OCI-LY7 (cell line): ENCODE measurements at regions not wholly inside any gene's neighbourhood (a gene's known extent, or its start where the extent isn't known, plus 50 kb on each side); places are given as distances from the start of the nearest gene placed in this dataset.

Experiments
- BruUV-seq: library from RNA; stranded (reverse); fragments of 400-500 nt; replicated peaks from 2 replicates; lab custom pipeline; 2021; lab: Mats Ljungman, UMichigan
- CTCF ChIA-PET: fragments of 300-600 bp; sonication (Branson Sonifier 250); formaldehyde crosslinking; loops from one replicate; lab custom pipeline; 2022; ENCODE audit warnings: antibody characterized with exemption; ENCODE audit not compliant: unreplicated experiment; lab: Charles Lee
- POLR2A ChIA-PET: fragments of 300-600 bp; sonication (Branson Sonifier 250); formaldehyde crosslinking; loops from one replicate; lab custom pipeline; 2022; ENCODE audit warnings: antibody characterized with exemption; lab: Charles Lee
- DNase-seq: peaks from one replicate; pipeline ENCODE4 v3.0.0-alpha.2; 2015; ENCODE audit warnings: low spot score
- H2AFZ ChIP-seq: fragments of 200-600 bp; sonication (generic), shearing (Covaris generic); 2 replicates; pipeline ENCODE4 v1.6.1; 2014; ENCODE audit warnings: mild to moderate bottlenecking, antibody characterized with exemption, low read length, moderate library complexity
- H3K27ac ChIP-seq: fragments of 200-600 bp; sonication (generic); 2 replicates; pipeline ENCODE4 v1.5.1; 2014; ENCODE audit warnings: mixed run types, low read depth, mild to moderate bottlenecking, moderate library complexity, low read length, inconsistent platforms; ENCODE audit not compliant: poor library complexity, severe bottlenecking
- H3K36me3 ChIP-seq: fragments of 200-600 bp; sonication (generic); 2 replicates; pipeline ENCODE4 v1.6.1; 2014; ENCODE audit warnings: mild to moderate bottlenecking, antibody characterized with exemption, low read length, moderate library complexity, mixed read lengths; ENCODE audit not compliant: insufficient read depth
- H3K4me1 ChIP-seq: fragments of 200-600 bp; sonication (generic); 2 replicates; pipeline ENCODE4 v1.5.1; 2014; ENCODE audit warnings: mild to moderate bottlenecking, low read length; ENCODE audit not compliant: insufficient read depth, poor library complexity, severe bottlenecking
- H3K4me2 ChIP-seq: fragments of 200-600 bp; sonication (generic); 2 replicates; pipeline ENCODE4 v1.6.1; 2014; ENCODE audit warnings: mild to moderate bottlenecking, low read length
- H3K4me3 ChIP-seq: fragments of 200-600 bp; sonication (generic); 2 replicates; pipeline ENCODE4 v1.5.1; 2014; ENCODE audit warnings: mild to moderate bottlenecking, low read depth, low read length; ENCODE audit not compliant: poor library complexity, severe bottlenecking
- H3K79me2 ChIP-seq: fragments of 200-600 bp; sonication (generic); 2 replicates; pipeline ENCODE4 v1.6.1; 2016; ENCODE audit warnings: low read depth, mild to moderate bottlenecking, low read length, moderate library complexity, mixed read lengths; ENCODE audit not compliant: insufficient read depth
- H3K9me2 ChIP-seq: fragments of 200-600 bp; sonication (generic); 2 replicates; pipeline ENCODE4 v1.6.1; 2016; ENCODE audit warnings: mild to moderate bottlenecking, low read length, mixed read lengths; ENCODE audit not compliant: insufficient read depth
- H3K9me3 ChIP-seq: fragments of 200-600 bp; sonication (generic); 2 replicates; pipeline ENCODE4 v1.6.1; 2014; ENCODE audit warnings: mild to moderate bottlenecking, mixed run types, low read length, mixed read lengths
- H4K20me1 ChIP-seq: fragments of 200-600 bp; sonication (generic); 2 replicates; pipeline ENCODE4 v1.6.1; 2014; ENCODE audit warnings: mild to moderate bottlenecking, antibody characterized with exemption, low read length, moderate library complexity, mixed read lengths; ENCODE audit not compliant: insufficient read depth
- CTCF ChIP-seq: fragments of 200-600 bp; sonication (generic); conservative IDR thresholded peaks from 2 replicates; pipeline ENCODE4 v1.5.1; 2014; ENCODE audit warnings: mild to moderate bottlenecking, antibody characterized with exemption, low read length, moderate library complexity, mixed read lengths
- EZH2phosphoT487 ChIP-seq: fragments of 200-600 bp; sonication (generic); IDR thresholded peaks from 2 replicates; pipeline ENCODE4 v1.6.1; 2018; ENCODE audit warnings: low read depth, borderline replicate concordance, mild to moderate bottlenecking, mixed run types, antibody characterized with exemption, low read length, moderate library complexity, mixed read lengths
- intact Hi-C: fragments of 100-400 bp; cut with micrococcal nuclease; formaldehyde crosslinking; loops from one replicate; pipeline ENCODE4 v1.10.0; 2022; ENCODE audit not compliant: unreplicated experiment

GRCh38 chr4:28886934-28887333 lies 1833.2 kb upstream of the PCDH7 start:
- no TSS peak for BruUV-seq
- TF ChIP-seq CTCF (no peak), EZH2phosphoT487 (no peak)

DNA sequence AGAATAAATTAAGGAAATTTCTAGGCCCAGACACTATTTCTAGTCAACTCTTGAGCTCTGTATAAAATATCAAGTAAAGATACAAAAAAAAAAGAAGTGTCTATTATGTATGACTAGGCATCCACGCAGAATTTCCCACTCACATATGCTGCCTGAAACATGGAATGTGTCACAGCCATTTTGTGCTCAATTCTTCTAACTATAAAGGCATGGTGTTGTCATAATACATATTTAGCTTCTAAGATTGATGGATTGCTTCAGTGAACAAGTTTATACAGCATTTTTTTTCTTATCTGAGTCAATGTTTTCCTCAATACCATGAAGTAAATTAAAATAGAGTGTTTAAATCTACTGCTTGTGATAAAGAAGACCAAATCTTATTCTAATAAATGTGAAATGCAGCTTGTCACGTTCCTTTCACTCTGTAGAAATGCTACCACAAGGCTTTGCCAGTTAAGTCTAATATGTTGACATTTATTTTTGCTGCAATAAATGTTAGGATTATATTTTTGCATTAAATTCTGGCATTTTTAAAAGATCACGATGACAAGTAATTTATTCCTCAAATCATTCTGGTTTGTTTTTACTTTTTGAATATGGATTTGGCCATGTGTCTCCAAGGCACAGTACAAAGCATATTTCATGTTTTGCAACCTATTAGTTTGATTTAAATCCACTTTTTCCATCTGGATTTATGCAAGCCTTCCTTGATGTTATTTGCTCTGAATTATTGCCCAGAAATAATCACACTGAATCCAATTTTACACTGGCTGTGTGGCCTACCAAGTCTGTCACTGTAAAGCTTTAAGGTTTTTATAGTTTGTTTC lies 1829.0 kb upstream of the PCDH7 start:
- H3K36me3 ChIP-seq, result no peaks in the 10 kb centered on the region
- H4K20me1 ChIP-seq, result no peaks in the 10 kb centered on the region
- ChIA-PET CTCF (no interaction called here), POLR2A (no interaction called here)
- H3K9me2 ChIP-seq, result no peaks in the 10 kb centered on the region
- no peak overlapping the region for H3K4me2 ChIP-seq
- TF ChIP-seq EZH2phosphoT487 (no peak), CTCF (no peak)
- no peaks in the 10 kb centered on the region for H3K4me1 ChIP-seq
- no peak overlapping the region for H3K27ac ChIP-seq
- no peak overlapping the region for H2AFZ ChIP-seq
- DNase-seq, result no peak
- no peaks in the 10 kb centered on the region for H3K79me2 ChIP-seq
- H3K9me3 ChIP-seq, result no peaks in the 10 kb centered on the region
- intact Hi-C loops, result no loop called here
- H3K4me3 ChIP-seq, result no peak overlapping the region
- no TSS peak for BruUV-seq

More at GRCh38 chr4:28886934-28887333, 1833.2 kb upstream of the PCDH7 start:
- intact Hi-C loops, result no loop called here
- DNase-seq, result no peak
- Histone ChIP-seq H3K36me3 (no peaks in the 10 kb centered on the region), H3K27ac (no peak overlapping the region), H3K79me2 (no peaks in the 10 kb centered on the region), H3K4me3 (no peak overlapping the region), H3K9me2 (no peaks in the 10 kb centered on the region), H3K4me2 (no peak overlapping the region), H3K4me1 (no peaks in the 10 kb centered on the region), H2AFZ (no peak overlapping the region), H4K20me1 (no peaks in the 10 kb centered on the region), H3K9me3 (no peaks in the 10 kb centered on the region)
- CTCF ChIA-PET, result no interaction called here
- POLR2A ChIA-PET, result no interaction called here

DNA sequence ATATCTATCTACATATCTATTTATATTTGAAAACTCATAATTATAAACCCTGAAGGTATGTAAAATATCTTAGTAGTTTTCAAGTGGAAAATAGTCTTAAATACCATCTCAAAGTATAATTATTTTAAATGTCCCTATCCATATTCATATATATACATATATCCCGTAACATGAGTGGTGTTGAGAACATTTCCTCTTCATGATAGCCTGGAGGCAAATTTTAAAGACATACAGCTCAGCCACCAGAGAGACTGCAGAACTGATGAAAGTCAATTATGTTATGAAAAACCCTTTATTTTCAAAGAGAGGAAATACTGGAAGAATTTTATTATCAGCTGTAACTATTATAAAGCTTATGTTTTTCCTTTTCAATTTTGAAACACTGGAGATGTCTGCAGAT lies 1806.7 kb upstream of the PCDH7 start:
- Histone ChIP-seq H3K4me3 (no peak overlapping the region), H3K27ac (no peak overlapping the region), H2AFZ (no peak overlapping the region), H3K9me2 (no peaks in the 10 kb centered on the region), H3K79me2 (no peaks in the 10 kb centered on the region), H4K20me1 (no peaks in the 10 kb centered on the region), H3K4me1 (no peaks in the 10 kb centered on the region), H3K4me2 (no peak overlapping the region), H3K36me3 (no peaks in the 10 kb centered on the region), H3K9me3 (no peaks in the 10 kb centered on the region)
- ChIA-PET CTCF (no interaction called here), POLR2A (interaction anchor here (0.6 kb wide), 1 partner anchor 292 kb away, joined by 4 read pairs; no protein-coding TSS in a partner anchor)
- no peak for DNase-seq
- BruUV-seq, result no TSS peak
- TF ChIP-seq CTCF (no peak), EZH2phosphoT487 (no peak)
- intact Hi-C loops, result no loop called here
